Omental fat pad (tissue), 3 donors: ENCODE measurements at regions not wholly inside any gene's neighbourhood (a gene's known extent, or its start where the extent isn't known, plus 50 kb on each side); places are given as distances from the start of the nearest gene placed in this dataset.

Experiments used
- ATAC-seq: fragments of 150-250 bp; one replicate; pipeline ENCODE4 v1.9.1; 2016; ENCODE audit warnings: mild to moderate bottlenecking, moderate library complexity; ENCODE audit not compliant: low FRiP score
- DNase-seq: peaks from one replicate; pipeline ENCODE4 v3.0.0-alpha.2; 2019; ENCODE audit warnings: low spot score
- TF ChIP-seq, protein P1 (sequence below), 3 donors: fragments of 450-650 bp; IDR thresholded peaks; one replicate each; pipeline ENCODE4 v1.5.1; 2016 to 2017; ENCODE audit warnings: antibody characterized with exemption in 3 of 3, mild to moderate bottlenecking in 3 of 3, moderate library complexity in 2 of 3

DNA sequence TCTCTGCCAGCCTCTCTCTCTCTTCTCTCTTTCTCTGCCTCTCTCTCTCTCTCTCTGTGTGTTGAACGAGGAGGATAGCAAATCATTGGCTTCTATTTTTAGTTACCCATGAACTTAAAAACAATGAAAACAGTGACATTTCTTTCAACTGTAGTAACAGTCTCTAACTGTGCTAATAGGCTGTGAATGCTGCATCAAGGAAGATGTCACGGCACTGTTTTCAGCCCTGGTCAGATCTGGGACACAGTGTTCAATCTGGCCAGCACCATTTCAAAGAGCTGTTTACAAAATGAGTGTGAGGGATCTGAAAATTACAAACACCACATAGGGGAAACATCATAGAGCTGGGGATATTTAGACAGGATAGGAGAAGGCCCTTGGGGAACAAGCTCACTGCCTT is 717.0 kb downstream of the FGF9 start:
- TF ChIP-seq, protein P1, sequence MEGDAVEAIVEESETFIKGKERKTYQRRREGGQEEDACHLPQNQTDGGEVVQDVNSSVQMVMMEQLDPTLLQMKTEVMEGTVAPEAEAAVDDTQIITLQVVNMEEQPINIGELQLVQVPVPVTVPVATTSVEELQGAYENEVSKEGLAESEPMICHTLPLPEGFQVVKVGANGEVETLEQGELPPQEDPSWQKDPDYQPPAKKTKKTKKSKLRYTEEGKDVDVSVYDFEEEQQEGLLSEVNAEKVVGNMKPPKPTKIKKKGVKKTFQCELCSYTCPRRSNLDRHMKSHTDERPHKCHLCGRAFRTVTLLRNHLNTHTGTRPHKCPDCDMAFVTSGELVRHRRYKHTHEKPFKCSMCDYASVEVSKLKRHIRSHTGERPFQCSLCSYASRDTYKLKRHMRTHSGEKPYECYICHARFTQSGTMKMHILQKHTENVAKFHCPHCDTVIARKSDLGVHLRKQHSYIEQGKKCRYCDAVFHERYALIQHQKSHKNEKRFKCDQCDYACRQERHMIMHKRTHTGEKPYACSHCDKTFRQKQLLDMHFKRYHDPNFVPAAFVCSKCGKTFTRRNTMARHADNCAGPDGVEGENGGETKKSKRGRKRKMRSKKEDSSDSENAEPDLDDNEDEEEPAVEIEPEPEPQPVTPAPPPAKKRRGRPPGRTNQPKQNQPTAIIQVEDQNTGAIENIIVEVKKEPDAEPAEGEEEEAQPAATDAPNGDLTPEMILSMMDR (IDR thresholded peaks at IDR 0.05), result no peak
- ATAC-seq (no peak), DNase-seq (no peak)

DNA sequence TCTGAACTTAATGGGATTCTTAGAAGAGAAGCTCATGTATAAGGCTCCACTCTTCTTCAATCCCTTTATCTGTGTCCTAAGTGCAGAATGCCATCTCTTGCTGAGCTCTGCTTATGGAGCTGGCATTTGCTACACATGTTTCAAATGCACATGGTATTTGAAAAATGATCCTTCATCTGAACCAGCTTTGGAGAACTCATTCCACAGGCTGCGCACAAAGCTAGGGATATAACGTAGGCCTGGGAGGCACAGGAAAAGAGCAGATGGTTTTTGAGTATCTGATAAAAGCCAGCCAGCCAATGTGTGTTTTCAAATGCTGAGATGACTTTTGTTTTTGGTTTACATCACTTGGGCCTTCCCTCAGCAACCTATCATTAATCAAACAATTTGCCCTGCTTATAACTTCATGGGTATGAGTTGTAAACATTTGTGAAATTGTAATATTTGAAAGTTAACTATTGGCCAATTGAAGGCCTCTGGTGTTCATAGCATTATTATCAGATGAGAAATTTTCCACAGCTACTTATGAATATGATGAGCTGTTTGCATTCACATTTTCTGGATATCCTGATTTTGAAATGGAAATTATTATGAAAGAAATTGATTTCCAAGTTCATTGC is 729.0 kb downstream of the FGF9 start:
- no peak for ATAC-seq
- TF ChIP-seq, protein P1 (IDR thresholded peaks at IDR 0.05), result no peak
- DNase-seq, result no peak

DNA sequence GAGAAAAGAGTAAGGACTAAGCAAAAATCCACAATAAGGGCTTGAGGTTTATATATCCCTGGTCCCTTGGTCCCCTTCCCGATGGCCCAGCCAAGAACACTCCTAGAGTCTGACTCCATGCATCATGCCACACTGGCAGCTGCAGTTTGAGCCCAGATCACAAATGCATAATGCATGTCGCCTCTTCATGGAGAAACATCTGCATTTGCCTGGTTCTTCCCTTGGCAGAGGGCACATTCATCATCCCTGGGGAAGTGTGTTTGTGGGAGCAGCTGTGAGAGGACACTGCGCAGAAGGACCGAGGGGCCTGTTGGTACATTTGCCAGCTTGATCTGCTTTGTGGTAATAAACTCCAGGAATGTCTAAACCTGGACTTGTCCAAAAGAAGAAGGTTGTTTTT is 731.8 kb downstream of the FGF9 start:
- ATAC-seq, result no peak
- TF ChIP-seq, protein P1 (IDR thresholded peaks at IDR 0.05), result no peak
- DNase-seq, result no peak

DNA sequence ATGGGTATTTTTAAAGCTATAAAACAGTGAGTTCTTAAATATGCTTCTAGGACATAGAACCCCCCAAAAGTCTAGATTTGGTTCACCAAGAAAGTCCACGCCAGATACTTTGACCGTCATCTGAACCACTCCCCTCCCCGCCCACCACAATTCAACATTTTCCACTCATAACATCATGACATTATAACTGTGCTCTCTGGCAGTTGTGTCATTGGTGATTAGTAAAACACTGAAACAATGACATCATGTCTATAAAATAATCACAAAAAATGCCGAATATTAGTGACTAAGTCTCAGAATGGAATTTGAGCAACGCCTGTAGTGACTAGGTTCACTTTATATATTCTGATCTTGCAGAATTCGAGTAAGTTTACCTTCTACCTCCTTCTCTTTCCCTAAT is 732.3 kb downstream of the FGF9 start:
- no peak for ATAC-seq
- DNase-seq, result no peak
- TF ChIP-seq, protein P1 (IDR thresholded peaks at IDR 0.05), result no peak

DNA sequence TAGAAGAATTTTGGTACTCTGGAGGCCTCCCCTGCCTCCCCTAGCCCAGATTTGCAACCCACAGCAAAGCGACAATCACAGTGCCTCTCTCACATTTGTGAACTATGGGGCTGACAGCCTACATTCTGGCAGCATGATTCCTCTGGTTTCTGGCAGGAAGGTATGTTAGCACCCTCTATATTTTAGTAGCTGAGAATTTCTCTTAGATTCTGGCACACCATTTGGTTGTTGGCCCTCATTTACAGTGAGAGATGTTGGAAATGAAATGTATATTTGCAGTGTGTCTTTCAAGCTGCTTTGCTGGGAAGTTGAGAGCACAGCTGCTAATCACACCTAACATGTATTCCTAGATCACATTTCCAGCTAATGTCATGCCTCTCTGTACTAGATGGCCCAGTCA is 735.0 kb downstream of the FGF9 start:
- TF ChIP-seq, protein P1 (IDR thresholded peaks at IDR 0.05), result no peak
- DNase-seq (no peak), ATAC-seq (no peak)

DNA sequence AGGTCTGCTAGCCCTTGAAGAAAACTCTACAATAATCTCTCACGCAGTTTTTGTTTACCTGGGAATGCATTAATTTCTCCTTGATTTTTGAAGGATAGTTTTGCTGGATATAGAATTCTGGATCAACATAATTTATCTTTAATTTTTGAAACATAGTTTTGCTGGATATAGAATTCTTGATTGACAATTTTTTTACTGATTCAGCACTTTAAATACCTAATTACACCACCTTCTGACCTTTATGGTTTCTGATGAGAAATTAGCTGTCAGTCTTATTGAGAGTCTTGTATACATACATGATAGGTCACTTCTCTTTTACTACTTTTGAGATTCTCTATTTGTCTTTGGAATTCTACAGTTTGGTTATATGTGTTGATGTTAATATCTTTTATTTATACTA is 741.6 kb downstream of the FGF9 start:
- TF ChIP-seq, protein P1 (IDR thresholded peaks at IDR 0.05), result no peak
- DNase-seq (no peak), ATAC-seq (no peak)

DNA sequence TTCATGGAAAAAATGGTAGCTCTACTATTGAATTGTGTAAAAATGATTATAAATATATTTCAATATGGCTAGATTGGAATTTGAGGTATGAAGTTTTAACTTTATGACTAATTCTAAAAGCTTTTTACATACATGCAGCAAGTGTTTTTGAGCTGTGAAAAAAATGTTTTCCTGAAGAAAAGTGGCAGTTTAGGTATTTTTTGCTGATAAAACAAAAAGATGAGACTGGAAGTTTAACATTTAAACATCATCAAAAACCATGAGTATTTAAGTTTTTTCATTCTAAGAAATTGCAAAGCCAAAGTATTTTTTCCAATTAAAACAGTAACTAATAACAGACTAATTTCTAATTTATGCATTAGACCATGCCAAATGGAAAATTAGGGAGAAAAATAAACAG is 751.1 kb downstream of the FGF9 start:
- ATAC-seq, result no peak
- TF ChIP-seq, protein P1 (IDR thresholded peaks at IDR 0.05), result no peak
- no peak for DNase-seq
